ENCODE measurements at regions not wholly inside any gene's neighbourhood (a gene's known extent, or its start where the extent isn't known, plus 50 kb on each side); places are given as distances from the start of the nearest gene placed in this dataset.

- TF ChIP-seq, protein P1, sequence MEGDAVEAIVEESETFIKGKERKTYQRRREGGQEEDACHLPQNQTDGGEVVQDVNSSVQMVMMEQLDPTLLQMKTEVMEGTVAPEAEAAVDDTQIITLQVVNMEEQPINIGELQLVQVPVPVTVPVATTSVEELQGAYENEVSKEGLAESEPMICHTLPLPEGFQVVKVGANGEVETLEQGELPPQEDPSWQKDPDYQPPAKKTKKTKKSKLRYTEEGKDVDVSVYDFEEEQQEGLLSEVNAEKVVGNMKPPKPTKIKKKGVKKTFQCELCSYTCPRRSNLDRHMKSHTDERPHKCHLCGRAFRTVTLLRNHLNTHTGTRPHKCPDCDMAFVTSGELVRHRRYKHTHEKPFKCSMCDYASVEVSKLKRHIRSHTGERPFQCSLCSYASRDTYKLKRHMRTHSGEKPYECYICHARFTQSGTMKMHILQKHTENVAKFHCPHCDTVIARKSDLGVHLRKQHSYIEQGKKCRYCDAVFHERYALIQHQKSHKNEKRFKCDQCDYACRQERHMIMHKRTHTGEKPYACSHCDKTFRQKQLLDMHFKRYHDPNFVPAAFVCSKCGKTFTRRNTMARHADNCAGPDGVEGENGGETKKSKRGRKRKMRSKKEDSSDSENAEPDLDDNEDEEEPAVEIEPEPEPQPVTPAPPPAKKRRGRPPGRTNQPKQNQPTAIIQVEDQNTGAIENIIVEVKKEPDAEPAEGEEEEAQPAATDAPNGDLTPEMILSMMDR (IDR thresholded peaks at IDR 0.05): no peak
- TF ChIP-seq POLR2A (IDR thresholded peaks at IDR 0.05) (no peak), POLR2AphosphoS5 (IDR thresholded peaks at IDR 0.05) (no peak), EP300 (IDR thresholded peaks at IDR 0.05; ENCODE audit: low read depth) (no peak)
Observed at GRCh38 chr10:125505648-125506047, 177.3 kb downstream of the TEX36 start.
